HepG2 (cell line): ENCODE measurements at regions not wholly inside any gene's neighbourhood (a gene's known extent, or its start where the extent isn't known, plus 50 kb on each side); places are given as distances from the start of the nearest gene placed in this dataset.

Experiments used
- AHR ChIP-seq: IDR thresholded peaks from 2 replicates; pipeline ENCODE4 v1.6.1; 2018; ENCODE audit warnings: missing genetic modification reagents, missing compliant biosample characterization
- EP300 ChIP-seq, 3 experiments: sonication (generic) in 1 of 3; formaldehyde crosslinking in 1 of 3; IDR thresholded peaks; 2 replicates each; pipeline versions ENCODE4 v1.5.1 to v1.6.1; 2011 to 2020; ENCODE audit warnings: low read depth in 2 of 3, low read length in 2 of 3, borderline replicate concordance in 1 of 3, improper control_type of control experiment in 1 of 3, mild to moderate bottlenecking in 1 of 3, missing genetic modification reagents in 1 of 3, moderate library complexity in 1 of 3
- FOXA1 ChIP-seq, 2 experiments: fragments of 450-650 bp in 1 of 2; sonication (generic) in 1 of 2; formaldehyde crosslinking in 1 of 2; IDR thresholded peaks; 2 replicates each; pipeline versions ENCODE4 v1.4.0 to v1.6.1; 2016 to 2020; ENCODE audit warnings: missing genetic modification reagents in 1 of 2
- TMF1 ChIP-seq: sonication (generic); formaldehyde crosslinking; IDR thresholded peaks from 2 replicates; pipeline ENCODE4 v1.8.1; 2022; ENCODE audit warnings: low read depth, missing genetic modification reagents
- ZBTB4 ChIP-seq: sonication (generic); formaldehyde crosslinking; IDR thresholded peaks from 2 replicates; pipeline ENCODE4 v1.4.0; 2020; ENCODE audit warnings: missing genetic modification reagents, mild to moderate bottlenecking, borderline replicate concordance
- TF ChIP-seq, protein P1 (sequence below): sonication (generic); formaldehyde crosslinking; IDR thresholded peaks from 2 replicates; pipeline ENCODE4 v1.5.0; 2020; ENCODE audit warnings: mild to moderate bottlenecking, missing genetic modification reagents, moderate library complexity

DNA sequence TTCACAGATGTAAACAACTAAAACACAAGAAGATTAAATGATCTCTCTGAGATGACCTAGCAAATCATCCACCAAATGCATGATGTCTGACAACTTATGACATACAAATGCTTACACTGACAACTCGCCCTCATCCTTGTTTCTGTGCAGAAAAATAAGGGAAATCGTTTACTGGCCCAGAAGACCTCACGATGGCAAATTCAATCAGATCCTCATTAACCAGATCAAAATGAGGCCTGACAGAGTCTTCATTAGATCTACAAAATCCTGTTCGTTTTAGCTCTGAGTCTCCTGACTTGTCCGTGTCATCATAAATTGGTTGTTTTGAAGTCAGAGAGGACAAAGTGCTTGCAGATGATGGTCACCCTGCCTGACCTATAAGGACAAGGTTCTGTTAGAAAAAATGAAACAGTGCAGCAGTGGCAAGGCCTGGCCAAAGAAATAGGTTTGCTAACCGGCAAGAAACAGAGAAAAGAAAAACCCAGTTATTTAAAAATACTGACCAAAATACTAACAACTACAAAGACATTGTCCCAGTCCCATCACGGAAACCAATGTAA lies 109.5 kb downstream of the BTG1 start:
- no peak for TF ChIP-seq FOXA1 (IDR thresholded peaks at IDR 0.05)
- no peak for TF ChIP-seq FOXA1 (CRISPR knock-in tag; IDR thresholded peaks at IDR 0.05)
- no peak for TF ChIP-seq EP300 (IDR thresholded peaks at IDR 0.05; ENCODE audit: low read depth in 2 of 2, low read length in 2 of 2)
- TF ChIP-seq EP300 (CRISPR knock-in tag; IDR thresholded peaks at IDR 0.05; ENCODE audit: borderline replicate concordance) = no peak
- TF ChIP-seq TMF1 (CRISPR knock-in tag) = no peak
- no peak for TF ChIP-seq ZBTB4
- TF ChIP-seq, protein P1, sequence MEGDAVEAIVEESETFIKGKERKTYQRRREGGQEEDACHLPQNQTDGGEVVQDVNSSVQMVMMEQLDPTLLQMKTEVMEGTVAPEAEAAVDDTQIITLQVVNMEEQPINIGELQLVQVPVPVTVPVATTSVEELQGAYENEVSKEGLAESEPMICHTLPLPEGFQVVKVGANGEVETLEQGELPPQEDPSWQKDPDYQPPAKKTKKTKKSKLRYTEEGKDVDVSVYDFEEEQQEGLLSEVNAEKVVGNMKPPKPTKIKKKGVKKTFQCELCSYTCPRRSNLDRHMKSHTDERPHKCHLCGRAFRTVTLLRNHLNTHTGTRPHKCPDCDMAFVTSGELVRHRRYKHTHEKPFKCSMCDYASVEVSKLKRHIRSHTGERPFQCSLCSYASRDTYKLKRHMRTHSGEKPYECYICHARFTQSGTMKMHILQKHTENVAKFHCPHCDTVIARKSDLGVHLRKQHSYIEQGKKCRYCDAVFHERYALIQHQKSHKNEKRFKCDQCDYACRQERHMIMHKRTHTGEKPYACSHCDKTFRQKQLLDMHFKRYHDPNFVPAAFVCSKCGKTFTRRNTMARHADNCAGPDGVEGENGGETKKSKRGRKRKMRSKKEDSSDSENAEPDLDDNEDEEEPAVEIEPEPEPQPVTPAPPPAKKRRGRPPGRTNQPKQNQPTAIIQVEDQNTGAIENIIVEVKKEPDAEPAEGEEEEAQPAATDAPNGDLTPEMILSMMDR = no peak
- TF ChIP-seq AHR (CRISPR knock-in tag) = no peak
